A204.1 (cell line): ENCODE measurements at regions not wholly inside any gene's neighbourhood (a gene's known extent, or its start where the extent isn't known, plus 50 kb on each side); places are given as distances from the start of the nearest gene placed in this dataset.
"Not testable (repeated sequence)": the region's sequence is repeated elsewhere in the genome, so short reads cannot be mapped to it uniquely, and the experiment has no call there.

Experiments
- FAIRE-seq: peaks from 2 replicates; lab custom pipeline; 2012; peaks lifted over from hg19 to GRCh38; lab: Jason Lieb, UNC

DNA sequence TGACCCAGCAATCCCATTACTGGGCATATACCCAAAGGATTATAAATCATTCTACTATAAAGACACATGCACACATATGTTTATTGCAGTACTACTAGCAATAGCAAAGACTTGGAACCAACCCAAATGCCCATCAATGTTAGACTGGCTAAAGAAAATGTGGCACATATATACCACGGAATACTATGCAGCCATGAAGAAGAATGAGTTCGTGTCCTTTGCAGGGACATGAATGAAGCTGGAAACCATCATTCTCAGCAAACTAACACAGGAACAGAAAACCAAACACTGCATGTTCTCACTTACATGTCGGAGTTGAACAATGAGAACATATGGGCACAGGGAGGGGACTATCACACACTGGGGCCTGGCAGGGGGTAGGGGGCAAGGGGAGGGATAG, 183.0 kb downstream of the HACE1 start:
- not testable (repeated sequence) for FAIRE-seq

DNA sequence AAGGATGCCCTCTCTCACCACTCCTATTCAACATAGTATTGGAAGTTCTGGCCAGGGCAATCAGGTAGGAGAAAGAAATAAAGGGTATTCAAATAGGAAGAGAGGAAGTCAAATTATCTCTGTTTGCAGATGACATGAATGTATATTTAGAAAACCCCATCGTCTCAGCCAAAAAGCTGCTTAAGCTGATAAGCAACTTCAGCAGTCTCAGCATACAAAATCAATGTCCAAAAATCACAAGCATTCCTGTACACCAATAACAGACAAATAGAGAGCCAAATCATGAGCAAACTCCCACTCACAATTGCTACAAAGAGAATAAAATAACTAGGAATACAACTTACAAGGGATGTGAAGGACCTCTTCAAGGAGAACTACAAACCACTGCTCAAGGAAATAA, 184.6 kb downstream of the HACE1 start:
- FAIRE-seq = not testable (repeated sequence)

DNA sequence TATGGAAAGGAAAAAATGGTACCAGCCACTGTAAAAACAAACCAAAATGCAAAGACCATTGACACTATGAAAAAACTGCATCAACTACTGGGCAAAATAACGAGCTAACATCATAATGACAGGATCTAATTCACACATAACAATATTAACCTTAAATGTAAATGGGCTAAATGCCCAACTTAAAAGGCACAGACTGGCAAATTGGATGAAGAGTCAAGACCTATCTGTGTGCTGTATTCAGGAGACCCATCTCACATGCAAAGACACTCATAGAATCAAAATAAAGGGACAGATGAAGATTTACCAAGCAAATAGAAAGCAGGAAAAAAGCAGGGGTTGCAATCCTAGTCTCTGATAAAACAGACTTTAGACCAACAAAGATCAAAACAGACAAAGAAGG, 186.6 kb downstream of the HACE1 start:
- not testable (repeated sequence) for FAIRE-seq

- FAIRE-seq = not testable (repeated sequence)
Observed at GRCh38 chr6:104671591-104671891, 188.2 kb downstream of the HACE1 start.

GRCh38 chr6:104670834-104671590, 188.7 kb downstream of the HACE1 start:
- FAIRE-seq = not testable (repeated sequence)

GRCh38 chr6:104669483-104669882, 190.2 kb downstream of the HACE1 start:
- FAIRE-seq = no peak

DNA sequence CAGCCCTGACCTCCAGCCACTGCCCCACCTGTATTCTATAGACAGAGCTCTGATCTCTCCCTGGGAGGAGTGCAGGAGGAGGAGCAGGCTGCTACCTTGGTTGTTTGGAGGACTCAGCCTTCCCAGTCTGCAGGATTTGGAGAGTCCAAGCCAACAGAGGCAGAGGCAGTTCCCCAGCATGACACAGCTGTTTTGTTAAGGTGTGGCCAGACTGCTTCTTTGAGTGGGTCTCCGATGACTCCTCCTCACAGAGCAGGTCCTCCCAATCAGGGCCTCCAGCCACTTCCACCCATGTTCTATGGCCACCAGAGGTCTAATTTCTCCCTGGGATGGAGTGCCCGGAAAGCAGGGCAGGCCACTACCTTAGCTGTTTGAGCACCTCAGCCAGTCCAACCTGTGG, 203.5 kb downstream of the HACE1 start:
- no peak for FAIRE-seq

DNA sequence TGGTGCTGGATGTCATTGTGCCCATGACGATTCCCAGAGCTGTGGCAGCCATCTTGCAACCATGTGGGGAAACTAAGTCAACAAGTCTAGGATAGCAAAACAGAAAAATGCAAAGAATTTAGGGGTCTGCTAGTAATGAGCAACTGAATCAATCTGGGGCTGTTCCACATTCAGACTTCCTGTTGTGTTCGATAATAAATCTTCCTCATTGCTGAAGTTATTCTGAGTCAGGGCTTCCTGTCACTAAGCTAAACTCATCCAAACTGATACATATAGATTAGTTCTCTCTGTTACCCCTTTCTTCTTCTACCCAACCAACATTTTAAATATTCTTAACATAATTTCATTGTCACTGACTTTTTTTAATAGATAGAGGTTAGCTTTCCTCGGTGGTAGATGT, 205.9 kb downstream of the HACE1 start:
- FAIRE-seq = no peak

DNA sequence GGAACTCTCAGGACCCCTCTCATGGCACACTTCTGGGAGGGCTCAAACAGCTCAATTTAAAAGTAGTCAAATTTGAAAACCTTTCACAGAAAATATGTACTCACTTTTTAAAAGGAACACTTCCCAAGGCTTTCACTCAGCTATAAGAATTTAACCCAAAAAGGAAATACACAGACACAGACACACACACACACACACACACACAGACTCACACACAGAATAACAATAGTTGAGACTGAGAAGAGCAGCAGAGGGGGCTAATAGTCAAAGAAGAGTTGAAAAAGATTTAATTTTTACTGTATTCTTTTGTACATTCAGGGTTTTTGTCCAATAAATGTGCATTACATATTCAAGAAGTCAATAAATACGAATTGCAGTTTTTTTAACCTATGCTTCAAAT, 211.4 kb downstream of the HACE1 start:
- FAIRE-seq = no peak

- FAIRE-seq = no peak
Observed at GRCh38 chr6:104644848-104645247, 214.9 kb downstream of the HACE1 start.

- no peak for FAIRE-seq
Observed at GRCh38 chr6:104642871-104643270, 216.8 kb downstream of the HACE1 start.

- FAIRE-seq = no peak
Observed at GRCh38 chr6:104640761-104641160, 219.0 kb downstream of the HACE1 start.

- FAIRE-seq = no peak
Observed at GRCh38 chr6:104640150-104640700, 219.5 kb downstream of the HACE1 start.

DNA sequence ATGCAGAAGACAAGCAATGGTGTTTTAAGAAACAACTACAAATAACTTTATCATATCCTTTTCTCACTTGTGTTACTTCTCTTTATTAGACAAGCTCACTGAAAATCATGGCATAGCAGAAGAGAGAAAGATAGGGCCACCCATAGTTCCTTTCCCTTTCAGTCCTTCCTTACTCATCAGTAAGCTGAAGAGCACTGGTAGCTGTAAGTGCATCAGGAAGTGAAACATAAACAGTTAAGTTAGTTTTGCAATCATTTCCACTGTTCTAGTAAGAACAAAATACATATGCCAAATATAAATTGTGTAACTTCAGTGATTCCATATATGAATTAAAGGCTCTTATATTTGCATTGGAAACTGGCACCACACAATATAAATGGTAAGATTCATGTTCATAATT, 220.1 kb downstream of the HACE1 start:
- no peak for FAIRE-seq

- no peak for FAIRE-seq
Observed at GRCh38 chr6:104638841-104639290, 220.9 kb downstream of the HACE1 start.

GRCh38 chr6:104633125-104633524, 226.6 kb downstream of the HACE1 start:
- no peak for FAIRE-seq

- no peak for FAIRE-seq
Observed at GRCh38 chr6:104632588-104632987, 227.1 kb downstream of the HACE1 start.

DNA sequence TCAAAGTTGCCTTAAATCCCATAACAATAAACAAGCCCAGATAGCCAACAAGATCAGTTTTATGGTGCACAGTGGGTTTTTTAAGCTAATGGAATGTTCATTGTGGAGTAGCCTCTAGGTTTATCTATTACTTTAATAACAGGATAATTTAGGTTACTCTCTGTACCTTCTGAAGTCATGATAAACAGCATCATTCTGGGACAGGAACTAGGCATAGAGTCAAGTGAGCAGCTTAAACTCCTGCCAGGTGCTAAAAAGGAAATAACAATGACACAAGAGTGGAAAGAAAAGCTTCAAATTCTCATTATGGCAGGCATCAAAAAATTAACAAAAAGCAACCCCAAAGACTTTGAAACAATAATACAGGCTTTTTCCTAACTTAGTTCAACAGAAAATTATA, 228.8 kb downstream of the HACE1 start:
- FAIRE-seq = no peak

DNA sequence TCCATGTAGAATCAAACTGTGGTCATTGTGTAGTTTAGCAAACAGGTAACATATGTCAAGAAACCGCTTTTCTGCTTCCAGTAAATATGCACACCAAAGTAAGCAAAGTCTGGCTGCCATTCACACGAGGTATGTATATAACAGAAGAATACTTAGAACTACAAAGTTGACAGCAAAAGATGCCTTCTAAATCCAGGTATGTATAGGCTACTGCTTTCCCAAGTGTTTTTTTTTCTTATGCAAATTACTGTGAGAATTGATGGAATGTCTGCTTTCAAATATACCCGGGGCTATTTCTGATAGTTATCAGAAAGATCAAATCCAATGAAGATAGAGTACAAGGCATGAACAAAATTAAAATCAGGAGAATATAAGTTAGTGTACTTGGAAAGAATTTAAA, 229.2 kb downstream of the HACE1 start:
- no peak for FAIRE-seq

DNA sequence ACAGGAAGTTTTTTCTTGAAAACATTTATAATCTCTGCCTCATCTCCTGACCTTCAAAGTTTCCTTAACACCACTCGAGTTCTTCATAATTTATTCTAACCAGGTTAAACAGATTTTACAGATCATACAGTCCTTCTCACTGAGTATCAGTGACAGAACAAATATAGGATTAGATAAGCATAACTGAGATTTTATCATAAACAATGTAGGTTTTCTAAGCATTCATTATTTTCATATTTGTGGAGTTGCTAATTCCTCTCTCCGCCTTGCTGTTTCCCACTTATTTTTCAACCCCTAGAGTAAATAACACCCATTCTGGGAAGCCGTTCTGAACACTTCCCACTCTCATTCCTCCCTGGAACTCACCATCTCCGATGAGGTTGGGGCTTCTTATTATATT, 229.9 kb downstream of the HACE1 start:
- no peak for FAIRE-seq

GRCh38 chr6:104625536-104625935, 234.2 kb downstream of the HACE1 start:
- FAIRE-seq = no peak

DNA sequence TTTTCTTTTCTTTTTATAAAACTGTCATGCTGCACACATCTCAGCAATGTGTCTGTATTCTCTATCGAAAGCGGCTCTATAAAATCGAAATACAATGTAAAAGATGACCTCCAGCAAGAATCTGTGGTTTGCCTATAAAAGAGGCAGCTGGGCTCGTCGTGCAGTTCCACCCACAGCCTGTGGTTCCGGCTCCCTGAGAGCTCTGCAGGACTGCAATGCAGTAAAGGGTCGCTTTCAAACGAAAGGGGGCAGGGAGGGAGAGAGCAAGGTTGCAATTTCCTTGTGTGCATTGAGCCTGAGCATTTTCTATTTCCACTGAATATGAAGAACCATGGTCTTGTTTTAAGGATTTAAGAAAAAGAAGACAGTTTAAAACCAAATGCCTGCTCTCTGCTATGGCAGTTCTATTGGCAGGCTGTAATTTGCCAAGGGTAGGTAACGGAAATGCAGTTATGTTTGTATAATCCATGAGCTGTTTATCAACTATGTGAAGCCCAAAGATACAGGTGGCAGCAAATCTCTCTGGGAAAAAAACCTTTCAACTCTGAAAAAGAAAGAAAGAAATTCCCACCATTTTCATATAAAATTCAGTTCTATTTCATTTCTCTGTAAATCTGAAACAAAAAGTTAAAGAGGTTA, 236.5 kb downstream of the HACE1 start:
- FAIRE-seq = no peak

DNA sequence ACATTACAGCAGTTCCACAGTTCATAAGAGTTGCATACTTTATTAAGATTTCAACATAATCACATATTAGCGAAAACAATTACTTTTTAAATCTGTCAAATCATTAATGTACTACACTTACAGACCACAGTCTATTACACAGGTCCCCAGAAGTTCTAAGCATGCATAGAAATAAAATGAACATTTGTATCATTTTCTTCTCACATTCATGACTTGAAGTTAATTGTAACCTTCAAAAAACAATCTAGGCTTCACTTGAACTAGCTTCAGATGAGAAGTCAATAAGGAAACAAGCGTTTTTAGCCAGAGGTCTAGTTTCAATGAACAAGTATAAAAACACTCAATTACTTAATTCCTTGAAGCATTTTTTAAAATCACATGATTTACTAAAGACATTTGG, 238.3 kb downstream of the HACE1 start:
- no peak for FAIRE-seq

- no peak for FAIRE-seq
Observed at GRCh38 chr6:104617591-104617990, 242.1 kb downstream of the HACE1 start.
